GM23338 (cell line): ENCODE measurements at regions not wholly inside any gene's neighbourhood (a gene's known extent, or its start where the extent isn't known, plus 50 kb on each side); places are given as distances from the start of the nearest gene placed in this dataset.

Source experiments
- ATAC-seq: fragments of 200-7000 bp; cut with Tn5 transposase; 3 replicates; pipeline ENCODE4 v1.9.1; 2020
- DNase-seq: peaks from one replicate; pipeline ENCODE4 v3.0.0-alpha.2; 2015; ENCODE audit warnings: low spot score
- H2AFZ ChIP-seq: fragments of 200-600 bp; sonication (generic); 2 replicates; pipeline ENCODE4 v1.8.0; 2016; ENCODE audit warnings: antibody characterized with exemption, mild to moderate bottlenecking, moderate library complexity
- H3F3A ChIP-seq: fragments of 200-600 bp; sonication (generic); replicated peaks from 2 replicates; pipeline ENCODE4 v1.8.0; 2017; ENCODE audit warnings: antibody characterized with exemption, mixed run types, low read depth
- H3K27ac ChIP-seq: fragments of 200-600 bp; sonication (generic); 2 replicates; pipeline ENCODE4 v1.6.1; 2016; ENCODE audit warnings: low read depth
- H3K27me3 ChIP-seq: fragments of 200-600 bp; sonication (generic); 2 replicates; pipeline ENCODE4 v1.8.0; 2016; ENCODE audit warnings: mild to moderate bottlenecking, mixed run types, moderate library complexity; ENCODE audit not compliant: insufficient read depth
- H3K36me3 ChIP-seq: fragments of 200-600 bp; sonication (generic); 2 replicates; pipeline ENCODE4 v1.8.0; 2016; ENCODE audit warnings: mild to moderate bottlenecking; ENCODE audit not compliant: insufficient read depth
- H3K4me1 ChIP-seq: fragments of 200-600 bp; sonication (generic); 2 replicates; pipeline ENCODE4 v1.8.0; 2016; ENCODE audit warnings: mild to moderate bottlenecking, moderate library complexity; ENCODE audit not compliant: insufficient read depth
- H3K4me2 ChIP-seq: fragments of 200-600 bp; sonication (generic); 2 replicates; pipeline ENCODE4 v1.7.1; 2017; ENCODE audit warnings: mixed run types
- H3K4me3 ChIP-seq: fragments of 200-600 bp; sonication (generic); 2 replicates; pipeline ENCODE4 v1.6.1; 2016; ENCODE audit warnings: mixed run types
- H3K79me2 ChIP-seq: fragments of 200-600 bp; sonication (generic); replicated peaks from 2 replicates; pipeline ENCODE4 v1.8.0; 2017; ENCODE audit warnings: mild to moderate bottlenecking; ENCODE audit not compliant: insufficient read depth
- H3K9me2 ChIP-seq: fragments of 200-600 bp; sonication (generic); 2 replicates; pipeline ENCODE4 v1.8.0; 2017; ENCODE audit not compliant: insufficient read depth
- H4K20me1 ChIP-seq: fragments of 200-600 bp; sonication (generic); replicated peaks from 2 replicates; pipeline ENCODE4 v1.8.0; 2017; ENCODE audit warnings: mild to moderate bottlenecking; ENCODE audit not compliant: insufficient read depth
- H3K27ac Mint-ChIP-seq: 2 replicates; pipeline ENCODE4 v1.8.0; 2020; ENCODE audit warnings: inconsistent platforms, mild to moderate bottlenecking, moderate library complexity, mixed read lengths
- H3K27me3 Mint-ChIP-seq: 3 replicates; pipeline ENCODE4 v1.8.0; 2022; ENCODE audit warnings: low read depth, mild to moderate bottlenecking, moderate library complexity, mixed read lengths, inconsistent platforms; ENCODE audit not compliant: insufficient read depth, poor library complexity
- H3K36me3 Mint-ChIP-seq: 3 replicates; pipeline ENCODE4 v1.8.0; 2021; ENCODE audit warnings: low read depth, mild to moderate bottlenecking, inconsistent platforms, moderate library complexity, mixed read lengths
- H3K4me1 Mint-ChIP-seq: 3 replicates; pipeline ENCODE4 v1.8.0; 2020; ENCODE audit warnings: mild to moderate bottlenecking, inconsistent platforms, mixed read lengths
- H3K4me3 Mint-ChIP-seq: 3 replicates; pipeline ENCODE4 v1.8.0; 2021; ENCODE audit warnings: moderate library complexity, mild to moderate bottlenecking, inconsistent platforms, mixed read lengths
- H3K9me3 Mint-ChIP-seq: 3 replicates; pipeline ENCODE4 v1.8.0; 2020; ENCODE audit warnings: moderate library complexity, mild to moderate bottlenecking, inconsistent platforms, mixed read lengths
- JUNB ChIP-seq: IDR thresholded peaks from one replicate; pipeline ENCODE4 v1.6.1; 2016; ENCODE audit warnings: antibody characterized with exemption; ENCODE audit not compliant: unreplicated experiment
- NANOG ChIP-seq: IDR thresholded peaks from 2 replicates; pipeline ENCODE4 v1.6.1; 2016; ENCODE audit warnings: antibody characterized with exemption, borderline replicate concordance
- ZNF114 ChIP-seq: fragments of 250-450 bp; sonication (Bioruptor Pico); IDR thresholded peaks from 2 replicates; pipeline ENCODE4 v1.5.0; 2020; ENCODE audit warnings: mild to moderate bottlenecking, moderate library complexity
- TF ChIP-seq, protein P1 (sequence below): fragments of 250-450 bp; sonication (Bioruptor Pico); IDR thresholded peaks from 2 replicates; pipeline ENCODE4 v1.5.0; 2020; ENCODE audit warnings: mild to moderate bottlenecking, moderate library complexity
- TF ChIP-seq, protein P2 (sequence below): IDR thresholded peaks from 2 replicates; pipeline ENCODE4 v1.6.1; 2016; ENCODE audit warnings: antibody characterized with exemption
- TF ChIP-seq, protein P3 (sequence below), 2 experiments: fragments of 200-600 bp in 1 of 2; sonication (generic) in 1 of 2; conservative IDR thresholded peaks; 2 replicates each; pipeline versions ENCODE4 v1.5.1 to v1.6.1; 2016 to 2017; ENCODE audit warnings: antibody characterized with exemption in 2 of 2, low read depth in 2 of 2, mild to moderate bottlenecking in 2 of 2, moderate library complexity in 1 of 2

GRCh38 chr10:131568866-131569265, 257.3 kb upstream of the TCERG1L start (continued):
- TF ChIP-seq, protein P1, sequence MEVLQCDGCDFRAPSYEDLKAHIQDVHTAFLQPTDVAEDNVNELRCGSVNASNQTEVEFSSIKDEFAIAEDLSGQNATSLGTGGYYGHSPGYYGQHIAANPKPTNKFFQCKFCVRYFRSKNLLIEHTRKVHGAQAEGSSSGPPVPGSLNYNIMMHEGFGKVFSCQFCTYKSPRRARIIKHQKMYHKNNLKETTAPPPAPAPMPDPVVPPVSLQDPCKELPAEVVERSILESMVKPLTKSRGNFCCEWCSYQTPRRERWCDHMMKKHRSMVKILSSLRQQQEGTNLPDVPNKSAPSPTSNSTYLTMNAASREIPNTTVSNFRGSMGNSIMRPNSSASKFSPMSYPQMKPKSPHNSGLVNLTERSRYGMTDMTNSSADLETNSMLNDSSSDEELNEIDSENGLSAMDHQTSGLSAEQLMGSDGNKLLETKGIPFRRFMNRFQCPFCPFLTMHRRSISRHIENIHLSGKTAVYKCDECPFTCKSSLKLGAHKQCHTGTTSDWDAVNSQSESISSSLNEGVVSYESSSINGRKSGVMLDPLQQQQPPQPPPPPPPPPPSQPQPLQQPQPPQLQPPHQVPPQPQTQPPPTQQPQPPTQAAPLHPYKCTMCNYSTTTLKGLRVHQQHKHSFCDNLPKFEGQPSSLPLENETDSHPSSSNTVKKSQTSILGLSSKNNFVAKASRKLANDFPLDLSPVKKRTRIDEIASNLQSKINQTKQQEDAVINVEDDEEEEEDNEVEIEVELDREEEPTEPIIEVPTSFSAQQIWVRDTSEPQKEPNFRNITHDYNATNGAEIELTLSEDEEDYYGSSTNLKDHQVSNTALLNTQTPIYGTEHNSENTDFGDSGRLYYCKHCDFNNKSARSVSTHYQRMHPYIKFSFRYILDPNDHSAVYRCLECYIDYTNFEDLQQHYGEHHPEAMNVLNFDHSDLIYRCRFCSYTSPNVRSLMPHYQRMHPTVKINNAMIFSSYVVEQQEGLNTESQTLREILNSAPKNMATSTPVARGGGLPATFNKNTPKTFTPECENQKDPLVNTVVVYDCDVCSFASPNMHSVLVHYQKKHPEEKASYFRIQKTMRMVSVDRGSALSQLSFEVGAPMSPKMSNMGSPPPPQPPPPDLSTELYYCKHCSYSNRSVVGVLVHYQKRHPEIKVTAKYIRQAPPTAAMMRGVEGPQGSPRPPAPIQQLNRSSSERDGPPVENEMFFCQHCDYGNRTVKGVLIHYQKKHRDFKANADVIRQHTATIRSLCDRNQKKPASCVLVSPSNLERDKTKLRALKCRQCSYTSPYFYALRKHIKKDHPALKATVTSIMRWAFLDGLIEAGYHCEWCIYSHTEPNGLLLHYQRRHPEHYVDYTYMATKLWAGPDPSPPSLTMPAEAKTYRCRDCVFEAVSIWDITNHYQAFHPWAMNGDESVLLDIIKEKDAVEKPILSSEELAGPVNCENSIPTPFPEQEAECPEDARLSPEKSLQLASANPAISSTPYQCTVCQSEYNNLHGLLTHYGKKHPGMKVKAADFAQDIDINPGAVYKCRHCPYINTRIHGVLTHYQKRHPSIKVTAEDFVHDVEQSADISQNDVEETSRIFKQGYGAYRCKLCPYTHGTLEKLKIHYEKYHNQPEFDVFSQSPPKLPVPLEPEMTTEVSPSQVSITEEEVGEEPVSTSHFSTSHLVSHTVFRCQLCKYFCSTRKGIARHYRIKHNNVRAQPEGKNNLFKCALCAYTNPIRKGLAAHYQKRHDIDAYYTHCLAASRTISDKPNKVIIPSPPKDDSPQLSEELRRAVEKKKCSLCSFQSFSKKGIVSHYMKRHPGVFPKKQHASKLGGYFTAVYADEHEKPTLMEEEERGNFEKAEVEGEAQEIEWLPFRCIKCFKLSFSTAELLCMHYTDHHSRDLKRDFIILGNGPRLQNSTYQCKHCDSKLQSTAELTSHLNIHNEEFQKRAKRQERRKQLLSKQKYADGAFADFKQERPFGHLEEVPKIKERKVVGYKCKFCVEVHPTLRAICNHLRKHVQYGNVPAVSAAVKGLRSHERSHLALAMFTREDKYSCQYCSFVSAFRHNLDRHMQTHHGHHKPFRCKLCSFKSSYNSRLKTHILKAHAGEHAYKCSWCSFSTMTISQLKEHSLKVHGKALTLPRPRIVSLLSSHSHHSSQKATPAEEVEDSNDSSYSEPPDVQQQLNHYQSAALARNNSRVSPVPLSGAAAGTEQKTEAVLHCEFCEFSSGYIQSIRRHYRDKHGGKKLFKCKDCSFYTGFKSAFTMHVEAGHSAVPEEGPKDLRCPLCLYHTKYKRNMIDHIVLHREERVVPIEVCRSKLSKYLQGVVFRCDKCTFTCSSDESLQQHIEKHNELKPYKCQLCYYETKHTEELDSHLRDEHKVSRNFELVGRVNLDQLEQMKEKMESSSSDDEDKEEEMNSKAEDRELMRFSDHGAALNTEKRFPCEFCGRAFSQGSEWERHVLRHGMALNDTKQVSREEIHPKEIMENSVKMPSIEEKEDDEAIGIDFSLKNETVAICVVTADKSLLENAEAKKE, result no peak
- TF ChIP-seq, protein P2, sequence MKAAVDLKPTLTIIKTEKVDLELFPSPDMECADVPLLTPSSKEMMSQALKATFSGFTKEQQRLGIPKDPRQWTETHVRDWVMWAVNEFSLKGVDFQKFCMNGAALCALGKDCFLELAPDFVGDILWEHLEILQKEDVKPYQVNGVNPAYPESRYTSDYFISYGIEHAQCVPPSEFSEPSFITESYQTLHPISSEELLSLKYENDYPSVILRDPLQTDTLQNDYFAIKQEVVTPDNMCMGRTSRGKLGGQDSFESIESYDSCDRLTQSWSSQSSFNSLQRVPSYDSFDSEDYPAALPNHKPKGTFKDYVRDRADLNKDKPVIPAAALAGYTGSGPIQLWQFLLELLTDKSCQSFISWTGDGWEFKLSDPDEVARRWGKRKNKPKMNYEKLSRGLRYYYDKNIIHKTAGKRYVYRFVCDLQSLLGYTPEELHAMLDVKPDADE, result no peak
- TF ChIP-seq ZNF114 (CRISPR knock-in tag), result no peak
- no peak for TF ChIP-seq NANOG

DNA sequence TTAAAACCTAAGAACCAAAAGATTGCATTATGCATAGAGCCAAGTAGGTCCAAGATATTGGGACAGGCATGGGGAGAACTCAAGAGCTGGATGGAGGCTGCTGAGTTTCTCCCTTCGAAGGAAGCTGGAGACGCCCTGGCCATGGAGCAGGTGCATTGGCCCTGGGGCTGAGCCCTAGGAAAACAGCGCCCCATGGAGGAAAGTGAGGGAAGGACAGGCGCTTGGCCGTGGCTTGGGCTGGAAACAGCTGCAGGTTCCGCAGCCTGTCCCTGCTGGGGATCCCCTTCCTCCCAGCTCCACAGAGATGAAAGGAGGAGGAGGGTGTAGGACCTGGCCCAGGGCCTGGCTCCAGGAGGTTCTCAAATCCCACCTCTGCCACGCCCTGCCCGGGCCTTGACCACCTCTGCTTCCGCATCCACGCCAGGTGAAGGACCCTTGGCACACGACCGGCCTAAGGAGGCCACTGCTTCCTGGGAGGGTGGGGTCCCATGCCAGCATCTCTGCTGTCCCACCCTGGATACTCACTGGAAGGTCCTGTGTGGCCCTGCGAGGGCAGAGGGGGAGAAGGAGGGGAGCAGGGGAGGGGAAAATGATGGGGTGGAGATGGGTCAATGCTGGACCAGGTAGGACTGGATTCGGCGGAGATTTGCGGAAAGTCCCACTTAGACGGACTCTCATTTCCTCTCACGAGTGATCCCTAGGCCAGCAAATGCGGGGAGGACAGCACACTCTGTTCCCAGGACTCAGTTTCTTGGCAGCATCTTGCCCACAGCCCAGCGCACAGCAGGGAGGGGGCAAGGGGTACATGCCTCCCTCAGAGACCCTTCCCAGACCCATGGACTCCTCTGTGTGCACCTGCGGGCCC, 258.6 kb upstream of the TCERG1L start:
- peak; percentile 89 for ATAC-seq
- TF ChIP-seq JUNB, result no peak
- TF ChIP-seq, protein P3, sequence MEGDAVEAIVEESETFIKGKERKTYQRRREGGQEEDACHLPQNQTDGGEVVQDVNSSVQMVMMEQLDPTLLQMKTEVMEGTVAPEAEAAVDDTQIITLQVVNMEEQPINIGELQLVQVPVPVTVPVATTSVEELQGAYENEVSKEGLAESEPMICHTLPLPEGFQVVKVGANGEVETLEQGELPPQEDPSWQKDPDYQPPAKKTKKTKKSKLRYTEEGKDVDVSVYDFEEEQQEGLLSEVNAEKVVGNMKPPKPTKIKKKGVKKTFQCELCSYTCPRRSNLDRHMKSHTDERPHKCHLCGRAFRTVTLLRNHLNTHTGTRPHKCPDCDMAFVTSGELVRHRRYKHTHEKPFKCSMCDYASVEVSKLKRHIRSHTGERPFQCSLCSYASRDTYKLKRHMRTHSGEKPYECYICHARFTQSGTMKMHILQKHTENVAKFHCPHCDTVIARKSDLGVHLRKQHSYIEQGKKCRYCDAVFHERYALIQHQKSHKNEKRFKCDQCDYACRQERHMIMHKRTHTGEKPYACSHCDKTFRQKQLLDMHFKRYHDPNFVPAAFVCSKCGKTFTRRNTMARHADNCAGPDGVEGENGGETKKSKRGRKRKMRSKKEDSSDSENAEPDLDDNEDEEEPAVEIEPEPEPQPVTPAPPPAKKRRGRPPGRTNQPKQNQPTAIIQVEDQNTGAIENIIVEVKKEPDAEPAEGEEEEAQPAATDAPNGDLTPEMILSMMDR (conservative IDR thresholded peaks at IDR 0.05; ENCODE audit: low read depth in 2 of 2), result peak; percentile 60 to 76

More for the DNA sequence above, 258.6 kb upstream of the TCERG1L start:
- Histone ChIP-seq H2AFZ (no peak overlapping the region), H4K20me1 (no peaks in the 10 kb centered on the region), H3K4me2 (no peak overlapping the region), H3K27me3 (no peaks in the 10 kb centered on the region), H3K4me1 (no peaks in the 10 kb centered on the region), H3K36me3 (no peaks in the 10 kb centered on the region), H3F3A (no peaks in the 10 kb centered on the region), H3K79me2 (no peaks in the 10 kb centered on the region), H3K4me3 (no peak overlapping the region), H3K27ac (no peak overlapping the region), H3K9me2 (no peaks in the 10 kb centered on the region)
- H3K4me3 Mint-ChIP-seq, result no peak overlapping the region
- peak; percentile 62 for DNase-seq
- H3K27ac Mint-ChIP-seq, result no peak overlapping the region
- peaks cover 8% of the 10 kb centered on the region; the same call in 2 of the 3 replicates for H3K36me3 Mint-ChIP-seq
- H3K9me3 Mint-ChIP-seq, result peaks cover 84% of the 10 kb centered on the region
- no peaks in the 10 kb centered on the region for H3K4me1 Mint-ChIP-seq
- peaks cover 9% of the 10 kb centered on the region for H3K27me3 Mint-ChIP-seq
